NCI-H748 (cell line): ENCODE measurements at regions not wholly inside any gene's neighbourhood (a gene's known extent, or its start where the extent isn't known, plus 50 kb on each side); places are given as distances from the start of the nearest gene placed in this dataset.
"Not testable (repeated sequence)": the region's sequence is repeated elsewhere in the genome, so short reads cannot be mapped to it uniquely, and the experiment has no call there.

Experiments
- DNase-seq: peaks from one replicate; lab custom pipeline; 2025; ENCODE audit not compliant: unreplicated experiment; lab: John Stamatoyannopoulos, UW

DNA sequence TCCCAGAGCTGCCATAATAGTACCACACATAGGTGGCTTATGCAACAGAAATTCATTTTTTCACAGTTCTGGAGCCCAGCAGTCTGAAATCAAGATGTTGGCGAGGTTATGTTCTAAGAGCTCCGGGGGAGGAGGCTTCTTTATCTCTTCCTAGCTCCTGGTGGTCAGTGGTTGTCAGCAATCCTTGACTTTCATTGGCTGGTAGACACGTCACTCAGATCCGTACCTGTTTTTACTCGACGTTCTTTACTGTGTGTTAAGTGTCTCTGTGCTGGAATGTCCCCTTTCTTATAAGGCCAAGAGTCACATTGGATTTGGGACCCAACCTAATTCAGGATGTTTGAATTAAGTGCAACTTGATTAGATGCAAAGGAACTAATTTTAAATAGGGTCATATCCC lies 218.5 kb upstream of the CNTN3 start:
- no peak for DNase-seq

DNA sequence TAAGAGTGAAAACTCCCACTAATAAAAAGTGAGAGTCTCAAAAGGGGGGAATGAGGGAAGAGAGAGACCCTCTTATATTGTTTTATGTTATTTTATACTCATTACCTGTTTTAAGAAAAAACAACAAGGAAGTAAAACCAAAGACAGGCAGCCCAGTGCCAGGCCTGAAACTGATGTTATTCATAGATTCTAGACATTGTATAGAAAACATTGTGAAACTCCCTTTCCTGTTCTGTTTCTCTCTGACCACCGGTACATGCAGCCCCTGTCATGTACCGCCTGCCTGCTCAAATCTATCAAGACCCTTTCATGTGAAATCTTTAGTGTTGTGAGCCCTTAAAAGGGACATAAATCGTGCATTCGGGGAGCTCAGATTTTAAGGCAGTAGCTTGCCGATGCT lies 216.4 kb upstream of the CNTN3 start:
- DNase-seq: not testable (repeated sequence)

DNA sequence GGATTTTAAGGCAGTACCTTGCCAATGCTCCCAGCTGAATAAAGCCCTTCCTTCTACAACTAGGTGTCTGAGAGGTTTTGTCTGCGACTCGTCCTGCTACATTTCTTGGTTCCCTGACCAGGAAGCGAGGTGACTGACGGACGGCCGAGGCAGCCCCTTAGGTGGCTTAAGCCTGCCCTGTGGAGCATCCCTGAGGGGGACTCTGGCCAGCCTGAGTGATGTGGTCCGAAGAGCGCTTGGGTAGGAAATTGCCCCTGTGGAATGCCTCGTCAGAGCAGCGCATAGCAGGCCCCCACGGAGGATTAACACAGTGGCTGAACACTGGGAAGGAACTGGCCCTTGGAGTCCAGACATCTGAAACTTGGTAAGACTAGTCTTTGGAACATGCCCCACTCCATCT lies 210.9 kb upstream of the CNTN3 start:
- DNase-seq: not testable (repeated sequence)

DNA sequence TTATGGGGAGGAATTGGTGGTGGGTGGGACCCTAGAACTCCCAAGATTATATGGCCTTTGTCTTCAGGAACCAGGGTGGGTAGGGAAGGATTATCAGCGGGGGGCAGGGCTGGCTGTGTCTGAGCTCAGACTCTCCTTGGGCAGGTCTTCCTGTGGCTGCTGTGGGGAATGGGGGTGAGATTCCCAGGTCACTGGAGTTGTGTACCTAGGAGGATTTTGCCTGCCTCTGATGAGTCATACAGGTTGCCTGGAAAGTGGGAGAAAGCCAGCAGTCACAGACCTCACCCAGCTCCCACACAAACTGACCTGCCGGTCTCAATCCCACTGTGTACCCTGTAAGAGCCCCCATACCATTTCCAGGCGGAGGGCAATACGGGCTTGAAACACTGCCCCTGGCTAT lies 209.9 kb upstream of the CNTN3 start:
- no peak for DNase-seq

DNA sequence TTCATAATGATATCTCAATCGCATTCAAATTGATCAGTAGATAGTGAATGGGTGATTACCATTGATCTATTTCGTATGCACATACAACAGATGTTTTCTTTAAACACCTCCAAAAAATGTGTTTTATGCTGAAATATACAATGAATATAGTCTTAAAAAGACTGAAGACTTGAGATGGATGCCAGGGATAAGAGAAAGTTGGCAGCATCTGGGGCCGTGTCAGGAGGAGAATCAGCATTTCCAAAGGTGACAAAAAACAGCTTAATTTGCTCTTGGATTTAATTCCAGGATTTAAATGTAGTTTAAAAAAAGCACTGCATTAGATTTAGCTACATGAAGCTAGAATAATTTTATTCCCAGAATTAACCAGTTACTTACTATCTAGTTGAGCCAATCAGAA lies 199.7 kb upstream of the CNTN3 start:
- no peak for DNase-seq

DNA sequence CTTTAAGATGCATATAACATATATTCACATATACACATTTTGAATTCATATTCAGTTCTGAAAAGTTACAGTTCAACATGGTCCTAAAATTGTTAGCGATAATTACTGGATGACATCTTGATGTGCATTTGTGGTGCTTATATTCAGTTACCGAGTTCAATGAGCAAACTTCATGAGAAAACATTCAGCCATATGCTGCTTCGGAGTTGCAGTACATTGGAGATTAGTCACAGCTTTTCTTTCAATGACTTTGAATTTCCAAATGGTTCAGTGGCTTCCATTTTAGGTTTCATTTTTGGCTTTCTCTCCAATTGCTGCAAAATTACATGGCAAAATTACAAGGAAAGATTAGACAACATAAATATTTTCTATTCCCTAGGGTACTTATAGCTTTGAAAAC lies 198.3 kb upstream of the CNTN3 start:
- no peak for DNase-seq

DNA sequence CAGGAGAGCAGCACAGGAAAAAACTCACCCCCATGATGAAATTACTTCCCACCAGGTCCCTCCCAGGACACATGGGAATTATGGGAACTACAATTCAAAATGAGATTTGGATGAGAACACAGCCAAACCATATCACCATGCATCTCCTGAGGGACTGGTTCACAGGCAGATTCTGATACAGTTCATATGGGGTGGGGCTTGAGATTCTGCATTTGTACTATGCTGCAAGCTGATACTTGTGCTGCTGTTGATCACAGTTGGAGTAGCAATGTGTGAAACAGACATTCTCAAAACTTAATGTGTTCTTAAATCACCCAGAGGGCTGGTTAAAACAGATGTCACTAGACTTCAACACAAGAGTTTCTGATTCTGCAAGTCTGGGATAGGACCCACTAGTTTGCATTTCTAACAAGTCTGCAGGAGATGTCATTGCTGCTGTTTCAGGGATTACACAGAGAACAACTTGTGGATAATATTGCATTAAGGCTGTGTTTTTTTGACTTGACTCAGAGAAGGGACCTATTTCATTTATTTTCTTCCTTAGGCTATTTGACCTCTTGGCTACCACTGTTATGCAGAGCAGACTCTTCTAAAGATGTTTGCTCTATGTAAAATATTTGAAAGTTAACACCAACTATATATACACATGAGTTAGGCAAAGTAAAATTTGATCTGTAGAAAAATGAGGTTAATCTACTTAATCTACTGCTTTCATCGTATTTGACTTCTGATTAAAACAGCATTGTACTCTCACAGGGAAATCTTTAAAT lies 194.2 kb upstream of the CNTN3 start:
- no peak for DNase-seq

DNA sequence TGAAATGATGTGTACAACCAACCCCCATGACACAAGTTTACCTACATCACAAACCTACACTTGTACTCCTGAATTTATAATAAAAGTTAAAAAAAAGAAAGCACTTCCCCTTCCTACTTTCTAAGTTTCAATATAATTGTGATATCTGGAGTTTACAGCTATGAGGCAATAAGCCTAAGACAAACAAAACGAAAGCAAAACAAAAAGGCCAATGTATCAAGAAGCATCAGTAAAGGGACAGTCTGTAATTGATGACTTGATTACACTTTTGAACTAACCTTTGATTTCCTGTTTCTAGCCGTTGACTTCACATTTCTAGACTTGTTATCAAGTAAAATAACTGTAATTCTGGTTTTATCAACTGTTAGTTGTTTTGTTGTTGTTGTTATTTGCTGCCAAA lies 187.5 kb upstream of the CNTN3 start:
- DNase-seq: no peak

DNA sequence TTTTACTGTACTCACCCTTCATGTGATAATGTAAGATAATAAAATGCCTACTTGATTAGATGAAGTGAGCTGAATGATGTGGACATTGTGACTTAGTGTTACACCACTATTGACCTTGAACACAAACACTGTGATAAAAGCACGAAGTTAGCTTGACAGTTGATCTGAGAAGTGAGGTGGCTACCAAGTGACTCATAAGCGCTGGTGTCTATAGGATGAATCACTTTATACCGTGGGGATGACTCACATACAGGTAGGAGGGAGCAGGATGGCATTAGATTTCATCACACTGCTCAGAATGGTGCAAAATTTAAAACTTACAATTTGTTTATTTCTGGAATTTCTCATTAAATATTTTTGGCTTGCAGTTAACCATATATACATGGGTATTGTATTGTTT lies 174.7 kb upstream of the CNTN3 start:
- DNase-seq: peak; percentile 6

DNA sequence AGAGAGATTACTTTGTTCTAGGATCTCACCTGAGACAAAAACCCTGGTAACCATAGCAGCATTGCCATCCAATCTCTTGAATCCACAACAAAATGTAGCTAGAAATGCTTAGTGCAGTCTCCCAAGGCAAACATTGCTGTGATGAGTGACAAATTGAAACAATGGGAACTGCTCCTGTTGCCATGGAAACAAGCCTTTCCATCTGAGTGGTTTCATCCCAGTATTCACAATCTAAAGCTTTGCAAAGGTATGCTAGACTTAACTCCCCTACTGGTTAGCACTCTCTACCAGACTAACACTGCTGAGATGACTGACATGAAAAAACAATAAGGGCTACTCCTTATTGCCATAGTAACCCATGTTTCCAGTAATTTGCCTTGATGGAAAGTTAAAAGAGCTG lies 172.6 kb upstream of the CNTN3 start:
- peak; percentile 83 for DNase-seq

DNA sequence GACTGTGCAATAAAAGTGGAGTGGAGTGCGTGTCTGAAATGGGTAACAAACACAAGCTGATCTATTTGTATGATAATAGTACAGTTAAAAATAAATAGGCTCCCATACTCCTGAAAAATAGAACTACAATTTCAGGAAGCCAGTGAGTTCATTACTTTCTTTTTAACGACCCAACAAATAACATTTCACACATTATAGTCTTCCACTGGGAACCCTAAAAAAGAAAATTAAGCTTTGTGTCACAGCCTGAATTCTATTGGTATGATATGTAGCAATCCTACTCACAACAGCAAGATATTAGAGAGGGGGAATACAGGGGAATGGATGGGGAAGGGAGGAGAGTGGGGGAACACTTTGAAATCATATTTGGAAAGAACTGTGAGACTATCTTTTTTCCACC lies 156.9 kb upstream of the CNTN3 start:
- DNase-seq: no peak

DNA sequence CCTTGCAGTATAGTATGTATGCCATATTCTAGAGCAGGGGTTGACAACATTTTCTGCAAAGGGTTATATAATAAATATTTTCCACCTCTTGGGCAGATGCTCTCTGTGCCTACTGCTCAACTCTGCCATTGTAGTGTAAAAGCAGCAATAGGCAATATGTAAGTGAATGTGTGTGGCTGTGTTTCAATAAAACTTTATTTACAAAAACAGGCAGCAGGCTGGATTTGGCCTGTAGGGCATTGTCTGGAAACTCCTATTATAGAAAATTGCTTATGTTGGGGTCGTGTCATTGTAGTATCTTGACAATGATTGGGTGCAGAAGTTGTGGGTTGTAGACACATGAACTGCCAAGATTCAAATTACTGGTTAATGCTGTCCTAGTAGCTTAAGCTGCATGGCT lies 153.6 kb upstream of the CNTN3 start:
- no peak for DNase-seq

DNA sequence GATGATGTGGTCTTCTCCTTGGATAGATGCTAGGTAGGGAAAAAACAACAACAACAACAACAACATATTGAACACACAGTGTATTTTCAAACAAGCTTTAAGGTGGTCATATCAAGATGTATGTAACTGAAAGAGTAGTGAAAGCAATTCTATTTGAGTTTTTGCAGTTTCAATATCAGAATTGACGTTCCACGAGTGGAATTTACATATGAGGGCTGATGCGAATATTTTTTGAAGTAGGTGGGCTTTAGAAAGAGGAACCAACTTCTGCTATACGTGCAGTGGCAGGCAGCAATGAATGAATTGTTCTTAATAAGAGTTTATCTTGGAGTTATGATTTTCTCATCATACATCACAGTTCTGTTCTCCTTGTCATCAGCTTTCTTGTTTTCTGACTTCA lies 151.9 kb upstream of the CNTN3 start:
- no peak for DNase-seq

DNA sequence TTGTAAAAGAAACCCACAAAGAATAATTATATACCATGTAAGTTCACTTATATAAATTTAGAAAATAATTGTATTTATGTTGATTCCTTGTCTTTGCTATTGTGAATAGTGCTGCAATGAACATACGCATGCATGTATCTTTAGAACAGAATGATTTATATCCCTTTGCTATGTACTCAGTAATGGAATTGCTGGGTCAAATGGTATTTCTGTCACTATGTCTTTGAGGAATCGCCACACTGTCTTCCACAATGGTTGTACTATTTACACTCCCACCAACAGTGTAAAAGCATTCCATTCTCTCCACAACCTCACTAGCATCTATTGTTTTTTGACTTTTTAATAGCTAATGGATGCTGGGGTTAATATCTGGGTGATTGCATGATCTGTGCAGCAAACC lies 149.4 kb upstream of the CNTN3 start:
- no peak for DNase-seq

DNA sequence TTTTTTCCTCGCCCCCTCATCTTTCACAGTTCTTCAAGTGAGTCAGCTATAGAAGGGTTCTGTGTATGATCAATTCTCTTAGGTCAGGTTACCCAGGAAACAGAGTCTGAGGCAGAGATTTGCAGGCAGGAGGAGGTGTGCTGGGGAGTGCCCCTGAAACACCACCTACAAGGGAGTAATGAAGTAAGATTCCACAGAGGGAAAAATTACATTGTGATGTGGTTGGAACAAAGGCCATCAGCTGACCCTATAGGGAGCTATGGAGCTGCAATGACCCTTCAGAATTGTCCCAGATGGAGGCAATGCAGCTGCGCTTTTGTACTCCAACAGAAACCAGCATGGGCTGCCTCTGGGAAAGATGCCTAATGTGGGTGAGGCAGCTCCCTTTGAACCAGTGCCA lies 142.2 kb upstream of the CNTN3 start:
- peak; percentile 5 for DNase-seq

DNA sequence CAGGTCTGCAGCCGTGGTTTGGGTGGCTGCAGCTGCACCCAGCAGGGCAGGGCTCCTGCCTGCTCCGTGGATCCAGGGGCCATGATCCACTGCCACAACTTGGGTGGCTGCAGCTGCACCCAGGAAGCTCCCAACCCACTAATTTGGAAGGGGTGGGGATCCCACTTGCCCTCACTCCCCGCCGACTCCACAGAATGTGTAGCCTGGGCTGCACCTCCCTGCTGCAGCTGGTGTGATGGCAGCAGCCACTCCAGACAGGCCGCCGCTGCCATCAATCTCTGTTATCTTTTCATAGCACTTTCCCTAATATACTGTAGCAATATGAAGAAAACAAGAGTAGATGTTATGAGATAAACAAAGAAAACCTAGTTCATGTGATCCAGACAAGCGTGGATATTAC lies 137.8 kb upstream of the CNTN3 start:
- DNase-seq: no peak

DNA sequence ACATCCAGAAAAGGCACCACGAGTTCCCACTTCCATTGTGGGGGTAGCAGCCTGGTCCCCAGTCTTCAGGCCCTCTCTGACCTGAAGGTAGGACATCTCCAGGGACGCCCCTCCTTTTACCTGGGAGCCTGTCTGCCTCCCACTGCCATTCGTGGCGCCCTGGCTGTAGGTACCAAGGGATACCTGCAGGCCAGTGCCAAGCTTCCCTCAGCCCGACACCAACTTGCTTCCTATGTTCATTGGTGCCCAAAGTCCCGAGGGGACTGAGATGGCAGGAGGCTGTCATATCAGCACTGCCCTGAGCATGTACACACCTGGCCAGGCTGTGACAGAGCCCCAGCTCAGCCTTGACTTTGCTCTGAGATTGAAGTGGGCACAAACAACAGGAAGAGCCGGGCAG lies 137.3 kb upstream of the CNTN3 start:
- no peak for DNase-seq

DNA sequence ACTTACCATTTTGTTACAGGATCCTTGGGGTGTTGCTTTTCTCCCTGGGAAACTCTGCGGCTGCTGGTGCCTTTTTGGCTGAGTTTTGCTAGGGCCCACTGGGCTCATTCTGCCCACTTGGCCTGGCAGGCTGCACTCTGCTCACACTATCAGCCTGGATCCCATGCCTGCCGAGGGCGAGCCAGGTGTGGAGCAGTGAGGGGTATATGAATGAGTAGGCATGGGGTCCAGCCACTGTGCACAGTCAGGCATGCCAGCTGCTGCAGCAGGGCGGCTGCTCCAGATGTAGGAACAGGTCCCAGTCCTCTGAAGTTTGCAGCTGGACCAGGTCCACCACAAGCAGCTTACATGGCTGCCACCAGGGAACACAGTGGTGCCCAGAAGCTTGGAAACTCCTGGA lies 136.4 kb upstream of the CNTN3 start:
- DNase-seq: no peak

DNA sequence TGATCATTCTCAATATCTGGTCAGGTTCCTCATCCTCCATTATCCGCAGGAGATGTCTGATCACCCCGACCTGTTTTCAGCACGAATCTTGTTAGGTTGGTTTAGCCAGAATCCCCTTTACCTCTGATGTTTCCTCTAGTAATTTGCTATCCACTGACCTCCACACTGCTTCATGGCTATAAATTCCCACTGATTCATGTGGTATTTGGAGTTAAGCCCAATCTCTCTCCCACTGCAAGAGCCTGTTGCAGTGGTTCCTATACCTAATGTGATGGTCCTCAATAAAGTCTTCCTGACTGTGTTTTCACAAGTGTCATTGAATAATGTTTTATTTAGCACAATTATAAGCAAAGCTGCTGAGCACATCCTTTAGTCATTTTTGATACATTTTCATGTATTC lies 124.8 kb upstream of the CNTN3 start:
- DNase-seq: no peak

DNA sequence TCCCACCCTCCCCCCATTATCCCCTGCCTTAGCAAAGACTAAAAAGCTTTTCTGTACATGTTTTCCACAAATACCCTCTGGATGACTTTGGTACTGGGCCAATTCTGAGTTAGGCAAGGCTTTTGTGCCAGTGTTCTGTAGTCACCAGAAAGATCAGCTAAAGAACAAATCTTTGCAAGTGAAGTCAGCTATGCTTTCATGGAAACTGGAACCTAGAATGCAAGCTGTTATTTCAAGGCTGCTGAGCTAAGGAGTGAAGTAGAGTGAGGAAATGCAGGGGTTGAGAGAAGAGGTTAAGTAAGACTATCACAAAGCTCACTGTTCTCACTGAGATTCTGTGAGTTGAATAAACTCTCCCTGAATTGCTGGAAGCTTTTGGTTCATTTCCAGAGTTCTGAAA lies 107.8 kb upstream of the CNTN3 start:
- DNase-seq: no peak

DNA sequence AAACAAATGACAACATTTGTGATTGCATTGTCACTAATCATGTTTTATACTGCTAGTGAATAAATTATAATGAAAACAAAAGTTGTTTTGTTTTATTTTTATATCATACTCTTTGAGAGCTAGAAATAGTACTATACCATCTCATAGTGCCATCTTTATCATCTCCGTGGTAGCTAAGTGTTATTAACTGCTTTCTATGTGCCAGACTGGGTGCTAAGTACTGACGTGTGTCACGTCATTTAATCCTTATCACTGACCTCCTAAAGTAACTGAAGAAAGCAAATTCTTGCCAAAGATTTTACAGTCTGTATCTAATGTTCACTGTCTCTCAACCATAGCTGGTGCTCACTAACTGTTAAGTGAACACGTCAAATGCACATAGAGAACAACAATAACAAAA lies 99.5 kb upstream of the CNTN3 start:
- no peak for DNase-seq

DNA sequence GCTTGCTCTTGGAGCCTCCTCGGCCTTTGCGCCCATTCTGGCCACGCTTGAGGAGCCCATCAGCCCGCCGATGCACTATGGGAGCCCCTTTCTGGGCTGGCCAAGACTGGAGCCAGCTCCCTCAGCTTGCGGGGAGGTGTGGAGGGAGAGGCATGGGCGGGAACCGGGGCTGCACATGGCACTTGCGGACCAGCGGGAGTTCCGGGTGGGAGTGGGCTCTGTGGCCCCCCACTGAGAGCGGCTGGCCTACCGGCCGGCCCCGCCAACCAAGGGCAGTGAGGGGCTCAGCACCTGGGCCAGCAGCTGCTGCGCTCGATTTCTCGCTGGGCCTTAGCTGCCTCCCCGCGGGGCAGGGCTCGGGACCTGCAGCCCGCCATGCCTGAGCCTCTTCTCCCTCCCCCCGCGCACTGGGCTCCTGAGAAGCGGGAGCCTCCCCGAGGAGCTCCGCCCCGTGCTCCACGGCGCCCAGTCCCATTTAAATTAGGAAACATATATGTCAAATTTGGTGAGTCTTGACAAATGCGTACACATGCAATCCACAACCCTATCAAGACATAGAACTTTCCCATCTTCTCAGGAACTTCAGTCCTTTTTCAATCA lies 97.6 kb upstream of the CNTN3 start:
- DNase-seq: no peak

DNA sequence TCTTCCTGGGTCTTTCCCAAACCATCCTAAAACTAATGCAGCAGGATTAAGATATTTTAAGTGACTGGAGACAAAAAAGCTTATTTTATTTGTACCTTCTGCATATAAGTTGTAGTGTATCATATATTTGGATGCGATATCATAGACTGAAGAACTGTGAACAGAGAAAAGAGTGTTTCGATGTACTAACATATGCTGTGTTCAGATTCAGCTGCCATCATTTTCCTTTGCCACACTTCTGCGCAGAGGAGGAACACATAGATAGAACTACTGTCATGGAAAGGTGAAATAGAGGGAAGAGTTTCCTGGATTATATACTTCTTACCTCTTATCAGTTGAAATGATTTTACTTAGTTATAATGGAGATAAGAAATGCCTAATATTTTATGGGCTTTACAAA lies 95.5 kb upstream of the CNTN3 start:
- no peak for DNase-seq
